GM10248 (cell line): ENCODE measurements at regions not wholly inside any gene's neighbourhood (a gene's known extent, or its start where the extent isn't known, plus 50 kb on each side); places are given as distances from the start of the nearest gene placed in this dataset.

Experiments
- CTCF ChIA-PET: fragments of 300-600 bp; sonication (Branson Sonifier 250); formaldehyde crosslinking; extraction: SDS; loops from one replicate; lab custom pipeline; 2021; ENCODE audit warnings: antibody characterized with exemption; lab: Yijun Ruan, JAX
- POLR2A ChIA-PET: fragments of 350-650 bp; sonication (Branson Sonifier 250); formaldehyde crosslinking; extraction: SDS; loops from one replicate; lab custom pipeline; 2020; ENCODE audit warnings: antibody characterized with exemption; lab: Yijun Ruan, JAX
- DNase-seq: peaks from one replicate; pipeline ENCODE4 v3.0.0; 2012; ENCODE audit errors: extremely low spot score
- CTCF ChIP-seq: IDR thresholded peaks from 2 replicates; pipeline ENCODE4 v1.5.1; 2012; ENCODE audit warnings: mild to moderate bottlenecking, low read depth; ENCODE audit errors: extremely low read depth, missing control alignments, control extremely low read depth

GRCh38 chrX:99909946-99910345 lies 500.1 kb downstream of the PCDH19 start:
- TF ChIP-seq CTCF, result no peak
- no peak for DNase-seq
- CTCF ChIA-PET, result no interaction called here
- POLR2A ChIA-PET, result no interaction called here

GRCh38 chrX:99901091-99901490 lies 509.0 kb downstream of the PCDH19 start:
- ChIA-PET CTCF (no interaction called here), POLR2A (no interaction called here)
- no peak for TF ChIP-seq CTCF
- DNase-seq, result no peak

GRCh38 chrX:99887918-99888317 lies 522.2 kb downstream of the PCDH19 start:
- ChIA-PET POLR2A (no interaction called here), CTCF (no interaction called here)
- no peak for TF ChIP-seq CTCF
- DNase-seq, result no peak

- no peak for DNase-seq
- CTCF ChIA-PET, result no interaction called here
- no peak for TF ChIP-seq CTCF
- POLR2A ChIA-PET, result no interaction called here
These were observed 552.6 kb downstream of the PCDH19 start for GRCh38 chrX:99857455-99857854.

- ChIA-PET CTCF (no interaction called here), POLR2A (no interaction called here)
- DNase-seq, result no peak
- no peak for TF ChIP-seq CTCF
These were observed 576.3 kb downstream of the PCDH19 start for GRCh38 chrX:99833821-99834220.

- DNase-seq, result no peak
- no peak for TF ChIP-seq CTCF
- POLR2A ChIA-PET, result no interaction called here
- CTCF ChIA-PET, result no interaction called here
These were observed 589.9 kb downstream of the PCDH19 start for GRCh38 chrX:99820197-99820596.

GRCh38 chrX:99800016-99800415 lies 610.1 kb downstream of the PCDH19 start:
- TF ChIP-seq CTCF, result no peak
- no peak for DNase-seq
- POLR2A ChIA-PET, result no interaction called here
- CTCF ChIA-PET, result no interaction called here
